SIG-M5 (cell line): ENCODE measurements at regions not wholly inside any gene's neighbourhood (a gene's known extent, or its start where the extent isn't known, plus 50 kb on each side); places are given as distances from the start of the nearest gene placed in this dataset.
"Not testable (repeated sequence)": the region's sequence is repeated elsewhere in the genome, so short reads cannot be mapped to it uniquely, and the experiment has no call there.

ENCODE experiments used
- DNase-seq: peaks from one replicate; lab custom pipeline; 2025; lab: John Stamatoyannopoulos, UW

DNA sequence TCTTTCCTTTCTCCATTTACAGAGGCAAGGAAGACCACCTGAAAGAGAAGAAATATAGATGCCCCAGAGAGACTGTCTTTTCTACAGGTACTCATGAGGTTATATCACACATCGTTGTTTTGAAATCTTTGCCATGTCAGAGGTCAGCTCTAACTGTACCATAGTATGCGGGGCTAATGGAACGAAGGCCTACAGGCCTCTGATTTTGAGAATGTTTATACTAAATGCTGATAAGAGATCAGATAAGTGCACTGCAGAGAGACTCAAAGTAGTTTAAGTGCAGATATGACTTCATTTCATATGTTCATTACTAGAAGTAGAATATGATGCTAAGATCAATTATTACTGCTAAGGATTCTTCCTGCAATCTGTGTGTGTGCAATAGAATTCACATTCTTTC, 1005.0 kb downstream of the GALC start:
- DNase-seq, result no peak

DNA sequence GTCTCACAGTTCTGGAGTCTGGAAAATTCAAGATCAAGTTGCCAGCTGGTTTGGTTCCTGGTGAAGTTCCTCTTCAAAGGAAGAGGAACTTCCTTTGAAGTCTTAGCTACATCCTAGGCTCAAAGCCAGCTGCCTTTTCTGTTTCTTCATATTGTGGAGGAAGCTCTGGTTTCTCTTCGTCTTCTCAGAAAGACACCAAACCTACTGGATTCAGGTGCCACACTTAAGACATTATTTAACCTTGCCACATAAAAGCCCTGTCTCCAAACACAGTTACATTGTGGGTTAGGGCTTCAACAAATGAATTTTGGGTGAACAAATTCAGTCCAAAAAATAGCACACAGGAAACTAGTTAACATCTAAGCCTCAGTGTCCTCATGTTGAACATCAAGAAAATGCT, 1019.8 kb downstream of the GALC start:
- DNase-seq, result no peak

- DNase-seq, result no peak
These were observed 1021.7 kb downstream of the GALC start for GRCh38 chr14:86971292-86971691.

DNA sequence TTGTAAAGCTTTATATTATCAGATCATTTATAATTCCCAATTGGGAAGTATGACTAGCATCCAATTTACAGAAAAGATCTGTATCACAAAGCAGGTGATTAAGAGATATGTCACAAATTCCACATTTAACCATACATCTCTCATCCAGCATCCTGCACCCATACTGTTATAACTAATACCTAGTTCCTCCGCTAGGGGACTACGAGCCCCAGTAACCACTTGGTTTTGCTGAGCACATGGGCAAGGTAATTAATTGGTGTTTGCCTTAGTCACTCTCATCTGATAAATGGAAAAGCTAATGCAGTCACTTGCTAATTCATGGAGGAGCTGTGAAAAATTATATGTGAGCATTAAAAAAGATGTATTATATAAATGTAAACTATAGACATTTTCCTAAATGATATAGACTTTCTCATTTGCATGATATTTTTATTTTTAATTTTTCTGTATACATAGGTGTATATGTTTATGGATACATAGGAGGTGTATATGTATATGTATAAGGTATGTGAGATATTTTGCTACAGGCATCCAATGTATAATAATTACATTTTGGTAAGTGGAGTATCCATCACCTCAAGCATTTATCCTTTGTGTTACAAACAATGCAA, 1031.8 kb downstream of the GALC start:
- no peak for DNase-seq

GRCh38 chr14:86955771-86956354, 1037.1 kb downstream of the GALC start:
- no peak for DNase-seq

GRCh38 chr14:86954623-86955022, 1038.4 kb downstream of the GALC start:
- no peak for DNase-seq

- no peak for DNase-seq
These were observed 1046.5 kb downstream of the GALC start for GRCh38 chr14:86946446-86946845.

DNA sequence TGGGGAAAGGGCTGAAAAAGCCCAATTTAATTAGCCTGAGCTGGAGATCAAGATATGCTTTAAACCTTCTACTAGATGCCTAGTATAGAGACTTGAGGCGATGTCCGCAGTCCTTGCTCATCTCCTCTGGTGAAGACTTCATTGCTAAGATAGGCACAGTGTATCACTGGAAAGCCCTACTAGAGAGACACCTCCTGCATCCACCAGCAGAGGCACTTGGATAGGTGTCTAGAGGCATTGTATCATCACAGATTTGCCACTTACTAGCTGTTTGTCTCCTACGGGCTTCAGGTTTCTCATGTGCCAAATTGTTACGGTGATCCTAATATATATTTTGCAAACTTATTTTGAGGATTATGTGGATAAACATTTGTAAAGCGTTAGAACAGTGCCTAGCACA, 1048.5 kb downstream of the GALC start:
- DNase-seq, result no peak

DNA sequence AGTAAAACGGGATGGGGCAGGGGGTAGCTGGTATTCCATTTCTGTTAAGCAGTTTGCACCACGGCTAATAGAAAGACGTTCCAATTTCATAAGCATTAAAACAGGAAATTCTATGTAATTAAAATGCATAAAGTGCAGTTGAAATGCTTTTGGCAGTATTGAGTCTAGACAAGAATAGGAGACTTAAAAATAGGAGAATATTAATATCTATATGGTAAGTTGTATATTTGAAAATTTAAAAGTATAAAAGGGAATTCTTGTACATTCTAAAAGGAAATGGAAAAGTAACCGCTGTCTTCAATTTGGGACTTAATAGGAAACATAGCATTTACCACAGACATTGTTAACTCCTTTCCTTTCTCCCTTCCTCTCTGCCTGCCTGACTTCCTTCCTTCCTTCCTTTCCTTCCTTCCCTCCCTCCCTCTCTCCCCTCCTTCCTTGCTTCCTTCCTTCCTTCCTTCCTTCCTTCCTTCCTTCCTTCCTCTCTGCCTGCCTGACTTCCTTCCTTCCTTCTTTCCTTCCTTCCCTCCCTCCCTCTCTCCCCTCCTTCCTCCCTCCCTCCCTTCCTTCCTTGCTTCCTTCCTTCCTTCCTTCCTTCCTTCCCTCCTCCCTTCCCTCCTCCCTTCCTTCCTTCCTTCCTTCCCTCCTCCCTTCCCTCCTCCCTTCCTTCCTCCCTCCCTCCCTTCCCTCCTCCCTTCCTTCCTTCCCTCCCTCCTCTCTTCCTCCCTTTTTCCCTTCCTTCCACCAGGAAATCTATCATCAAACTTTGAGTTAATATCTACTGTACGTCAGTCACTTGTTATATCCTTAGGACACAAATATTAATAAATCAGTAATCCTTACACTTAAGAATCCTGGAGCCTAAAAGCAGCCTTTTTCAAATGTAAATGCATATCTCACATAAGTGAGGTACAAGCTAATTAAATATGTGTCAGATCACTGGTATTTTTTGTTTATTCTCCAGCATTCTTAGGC, 1049.3 kb downstream of the GALC start:
- DNase-seq, result no peak

GRCh38 chr14:86942936-86943335, 1050.0 kb downstream of the GALC start:
- no peak for DNase-seq

- no peak for DNase-seq
These were observed 1052.9 kb downstream of the GALC start for GRCh38 chr14:86940106-86940505.

GRCh38 chr14:86938320-86938719, 1054.7 kb downstream of the GALC start:
- DNase-seq, result no peak

- no peak for DNase-seq
These were observed 1056.4 kb downstream of the GALC start for GRCh38 chr14:86936556-86936955.

GRCh38 chr14:86935241-86935885, 1057.6 kb downstream of the GALC start:
- no peak for DNase-seq

DNA sequence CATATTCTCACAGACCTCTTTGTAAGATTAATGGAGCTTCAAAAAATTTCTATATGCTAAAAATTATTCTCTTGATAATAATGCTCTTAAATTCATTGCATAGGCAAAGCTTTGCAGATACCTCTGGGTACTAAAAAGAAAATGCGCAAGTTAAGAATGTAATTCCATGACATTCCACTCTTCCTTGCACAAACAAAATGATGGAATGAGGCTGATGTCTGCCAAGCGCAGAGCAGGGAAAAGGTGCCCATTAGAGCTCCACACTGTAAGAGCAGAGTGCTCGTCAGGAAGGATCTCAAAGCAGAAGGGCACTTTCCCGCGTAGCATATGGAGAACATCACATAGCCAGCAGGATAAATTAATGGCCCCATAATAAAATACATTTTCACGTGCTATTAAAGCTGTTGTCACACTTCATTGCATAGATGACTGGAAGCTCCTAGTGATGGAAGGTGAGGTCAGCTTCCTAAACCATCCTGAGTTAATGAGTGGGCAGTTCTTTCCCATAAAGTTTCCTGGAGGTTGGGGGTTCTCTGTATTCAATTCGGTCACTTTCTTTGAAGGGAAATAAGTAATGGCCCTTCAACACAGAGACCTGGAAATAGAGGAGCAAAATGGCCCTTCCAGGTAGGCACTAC, 1058.9 kb downstream of the GALC start:
- no peak for DNase-seq

- no peak for DNase-seq
These were observed 1059.5 kb downstream of the GALC start for GRCh38 chr14:86933460-86933859.

- DNase-seq, result no peak
These were observed 1077.6 kb downstream of the GALC start for GRCh38 chr14:86915406-86915805.

DNA sequence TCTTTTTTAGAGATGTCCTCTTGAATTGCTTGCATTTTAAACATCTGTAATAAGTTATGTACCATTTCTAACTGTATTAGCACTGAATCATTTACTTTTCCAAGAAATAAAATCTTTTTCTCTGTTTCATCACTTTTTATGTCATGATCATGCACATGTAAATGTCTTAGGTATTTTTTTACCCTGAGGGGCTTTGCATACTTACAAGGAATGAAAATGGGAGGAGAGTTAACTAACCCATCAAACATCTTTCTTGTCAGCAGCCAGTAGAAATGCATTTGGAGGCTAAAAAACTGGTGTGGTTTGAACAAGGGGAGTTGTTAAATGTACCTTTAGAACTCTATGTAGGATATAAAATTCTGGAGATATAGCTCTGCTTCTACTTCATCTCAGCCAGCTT, 1080.3 kb downstream of the GALC start:
- no peak for DNase-seq

DNA sequence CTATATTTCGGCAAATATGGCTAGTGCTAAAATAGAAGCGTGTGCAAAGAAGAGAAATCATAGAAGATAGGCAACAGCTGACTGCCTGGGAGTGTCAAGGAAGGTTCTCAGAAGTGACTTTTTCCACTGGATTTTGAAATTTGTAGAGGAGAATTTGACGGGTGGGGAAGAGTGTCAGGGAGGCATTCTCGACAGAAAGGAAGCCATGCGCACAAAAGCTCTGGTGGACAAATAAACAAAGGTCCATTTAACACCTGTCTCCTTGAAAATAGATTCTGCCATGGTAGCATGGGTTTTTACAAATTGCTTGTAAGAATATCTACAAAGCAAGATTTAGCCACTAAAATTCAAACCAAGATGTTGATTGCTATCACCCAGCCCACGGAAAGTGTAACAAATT, 1081.5 kb downstream of the GALC start:
- DNase-seq, result no peak

DNA sequence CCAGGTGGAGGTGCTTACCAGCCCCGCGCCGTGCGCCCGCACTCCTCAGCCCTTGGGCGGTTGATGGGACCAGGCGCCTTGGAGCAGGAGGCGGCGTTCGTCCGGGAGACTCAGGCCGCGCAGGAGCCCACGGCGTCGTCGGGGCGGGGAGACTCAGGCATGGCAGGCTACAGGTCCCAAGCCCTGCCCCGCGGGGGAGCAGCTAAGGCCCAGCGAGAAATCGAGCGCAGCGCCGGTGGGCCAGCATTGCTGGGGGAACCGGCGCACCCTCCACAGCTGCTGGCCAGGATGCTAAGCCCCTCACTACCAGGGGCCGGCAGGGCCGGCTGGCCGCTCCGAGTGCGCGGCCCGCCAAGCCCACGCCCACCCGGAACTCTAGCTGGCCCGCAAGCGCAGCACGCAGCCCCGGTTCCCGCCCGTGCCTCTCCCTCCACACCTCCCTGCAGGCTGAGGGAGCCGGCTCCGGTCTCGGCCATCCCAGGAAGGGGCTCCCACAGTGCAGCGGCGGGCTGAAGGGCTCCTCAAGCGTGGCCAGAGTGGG, 1087.5 kb downstream of the GALC start:
- DNase-seq, result not testable (repeated sequence)

GRCh38 chr14:86902176-86902950, 1090.6 kb downstream of the GALC start:
- no peak for DNase-seq
